NCI-H526 treated with DMSO at 0.1 percent for 48 hours (cell line): ENCODE measurements at regions not wholly inside any gene's neighbourhood (a gene's known extent, or its start where the extent isn't known, plus 50 kb on each side); places are given as distances from the start of the nearest gene placed in this dataset.
"Not testable (repeated sequence)": the region's sequence is repeated elsewhere in the genome, so short reads cannot be mapped to it uniquely, and the experiment has no call there.

Experiments used
- DNase-seq: peaks from one replicate; lab custom pipeline; 2025; lab: John Stamatoyannopoulos, UW

- no peak for DNase-seq
These were observed 578.5 kb downstream of the SH2D4B start for GRCh38 chr10:81116201-81116600.

GRCh38 chr10:81116990-81117389 lies 579.3 kb downstream of the SH2D4B start:
- DNase-seq, result no peak

- DNase-seq, result no peak
These were observed 590.2 kb downstream of the SH2D4B start for GRCh38 chr10:81127931-81128330.

GRCh38 chr10:81130014-81130413 lies 592.3 kb downstream of the SH2D4B start:
- DNase-seq, result no peak

GRCh38 chr10:81135851-81136250 lies 598.1 kb downstream of the SH2D4B start:
- no peak for DNase-seq

- no peak for DNase-seq
These were observed 598.6 kb downstream of the SH2D4B start for GRCh38 chr10:81136261-81136660.

- DNase-seq, result no peak
These were observed 608.3 kb downstream of the SH2D4B start for GRCh38 chr10:81145975-81146374.

GRCh38 chr10:81146436-81146835 lies 608.7 kb downstream of the SH2D4B start:
- no peak for DNase-seq

GRCh38 chr10:81152656-81153055 lies 615.0 kb downstream of the SH2D4B start:
- DNase-seq, result no peak

GRCh38 chr10:81157681-81158080 lies 620.0 kb downstream of the SH2D4B start:
- no peak for DNase-seq

GRCh38 chr10:81177651-81178244 lies 640.0 kb downstream of the SH2D4B start:
- DNase-seq, result no peak

- no peak for DNase-seq
These were observed 641.6 kb downstream of the SH2D4B start for GRCh38 chr10:81179324-81179723.

- no peak for DNase-seq
These were observed 642.2 kb downstream of the SH2D4B start for GRCh38 chr10:81179805-81180452.

GRCh38 chr10:81182296-81182695 lies 644.6 kb downstream of the SH2D4B start:
- no peak for DNase-seq

- DNase-seq, result no peak
These were observed 654.6 kb downstream of the SH2D4B start for GRCh38 chr10:81192221-81192788.

- DNase-seq, result no peak
These were observed 663.1 kb downstream of the SH2D4B start for GRCh38 chr10:81200801-81201200.

GRCh38 chr10:81207359-81207758 lies 667.6 kb upstream of the NRG3 start:
- not testable (repeated sequence) for DNase-seq

- DNase-seq, result no peak
These were observed 661.6 kb upstream of the NRG3 start for GRCh38 chr10:81213370-81213769.

GRCh38 chr10:81215498-81215897 lies 659.5 kb upstream of the NRG3 start:
- no peak for DNase-seq

- no peak for DNase-seq
These were observed 658.0 kb upstream of the NRG3 start for GRCh38 chr10:81216949-81217348.

- no peak for DNase-seq
These were observed 656.7 kb upstream of the NRG3 start for GRCh38 chr10:81218307-81218706.

- DNase-seq, result no peak
These were observed 655.2 kb upstream of the NRG3 start for GRCh38 chr10:81219758-81220157.

GRCh38 chr10:81248886-81249285 lies 626.1 kb upstream of the NRG3 start:
- DNase-seq, result no peak
